Thoracic aorta (tissue), 2 donors: ENCODE measurements at regions not wholly inside any gene's neighbourhood (a gene's known extent, or its start where the extent isn't known, plus 50 kb on each side); places are given as distances from the start of the nearest gene placed in this dataset.
"Not testable (repeated sequence)": the region's sequence is repeated elsewhere in the genome, so short reads cannot be mapped to it uniquely, and the experiment has no call there.

ENCODE experiments used
- ATAC-seq: fragments of 150-250 bp; one replicate; pipeline ENCODE4 v1.8.0; 2017; ENCODE audit warnings: low read depth; ENCODE audit not compliant: insufficient number of reproducible peaks, low FRiP score
- DNase-seq: peaks from one replicate; pipeline ENCODE4 v3.0.0-alpha.2; 2020; ENCODE audit warnings: low spot score
- H3K27ac ChIP-seq, 2 donors: fragments of 200-600 bp; sonication (generic); 1 replicate in 1 of 2; 2 replicates in 1 of 2; pipeline ENCODE4 v1.5.1; 2016; ENCODE audit warnings: mild to moderate bottlenecking in 2 of 2, moderate library complexity in 2 of 2
- H3K27me3 ChIP-seq: fragments of 200-600 bp; sonication (generic); replicated peaks from 2 replicates; pipeline ENCODE4 v1.6.0; 2016; ENCODE audit warnings: mild to moderate bottlenecking; ENCODE audit not compliant: insufficient read depth
- H3K36me3 ChIP-seq: fragments of 200-600 bp; sonication (generic); one replicate; pipeline ENCODE4 v1.5.1; 2016
- H3K4me1 ChIP-seq, 2 donors: fragments of 200-600 bp; sonication (generic); 1 replicate in 1 of 2; 2 replicates in 1 of 2; pipeline versions ENCODE4 v1.5.1 to v1.6.0; 2016; ENCODE audit warnings: low read depth in 2 of 2, mild to moderate bottlenecking in 1 of 2; ENCODE audit not compliant: control insufficient read depth in 1 of 2
- H3K4me3 ChIP-seq: fragments of 200-600 bp; sonication (generic); 2 replicates; pipeline ENCODE4 v1.5.1; 2016; ENCODE audit warnings: mild to moderate bottlenecking
- H3K9me3 ChIP-seq: fragments of 200-600 bp; sonication (generic); 2 replicates; pipeline ENCODE4 v1.5.1; 2016
- TF ChIP-seq, protein P1 (sequence below): fragments of 200-600 bp; sonication (generic); IDR thresholded peaks from one replicate; pipeline ENCODE4 v1.5.1; 2019; ENCODE audit warnings: antibody characterized with exemption

DNA sequence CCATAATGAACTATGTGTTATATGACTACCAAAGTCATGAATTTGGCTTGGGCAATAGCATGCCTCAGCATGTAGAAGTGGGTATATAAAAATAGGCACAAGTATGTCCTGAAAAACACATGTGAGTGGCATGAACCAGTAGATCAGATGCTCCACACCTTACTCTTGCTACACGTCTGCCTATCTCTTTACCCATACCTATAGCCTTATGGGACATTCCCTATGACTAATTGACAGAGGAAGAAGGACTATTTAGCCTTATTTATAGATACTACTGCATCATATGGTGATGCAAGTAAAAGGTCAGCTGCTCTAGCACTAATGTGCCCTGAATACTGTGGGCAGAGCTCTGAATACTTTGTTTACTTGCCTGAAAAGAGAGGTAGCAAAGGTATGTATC, 81.0 kb upstream of the ZPLD1 start:
- H3K9me3 ChIP-seq, result no peaks in the 10 kb centered on the region
- ATAC-seq (no peak), DNase-seq (no peak)
- TF ChIP-seq, protein P1, sequence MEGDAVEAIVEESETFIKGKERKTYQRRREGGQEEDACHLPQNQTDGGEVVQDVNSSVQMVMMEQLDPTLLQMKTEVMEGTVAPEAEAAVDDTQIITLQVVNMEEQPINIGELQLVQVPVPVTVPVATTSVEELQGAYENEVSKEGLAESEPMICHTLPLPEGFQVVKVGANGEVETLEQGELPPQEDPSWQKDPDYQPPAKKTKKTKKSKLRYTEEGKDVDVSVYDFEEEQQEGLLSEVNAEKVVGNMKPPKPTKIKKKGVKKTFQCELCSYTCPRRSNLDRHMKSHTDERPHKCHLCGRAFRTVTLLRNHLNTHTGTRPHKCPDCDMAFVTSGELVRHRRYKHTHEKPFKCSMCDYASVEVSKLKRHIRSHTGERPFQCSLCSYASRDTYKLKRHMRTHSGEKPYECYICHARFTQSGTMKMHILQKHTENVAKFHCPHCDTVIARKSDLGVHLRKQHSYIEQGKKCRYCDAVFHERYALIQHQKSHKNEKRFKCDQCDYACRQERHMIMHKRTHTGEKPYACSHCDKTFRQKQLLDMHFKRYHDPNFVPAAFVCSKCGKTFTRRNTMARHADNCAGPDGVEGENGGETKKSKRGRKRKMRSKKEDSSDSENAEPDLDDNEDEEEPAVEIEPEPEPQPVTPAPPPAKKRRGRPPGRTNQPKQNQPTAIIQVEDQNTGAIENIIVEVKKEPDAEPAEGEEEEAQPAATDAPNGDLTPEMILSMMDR, result no peak
- H3K27ac ChIP-seq, result no peak overlapping the region
- H3K27me3 ChIP-seq, result no peaks in the 10 kb centered on the region
- H3K4me3 ChIP-seq, result no peak overlapping the region
- H3K36me3 ChIP-seq, result no peaks in the 10 kb centered on the region
- H3K4me1 ChIP-seq, result no peaks in the 10 kb centered on the region

DNA sequence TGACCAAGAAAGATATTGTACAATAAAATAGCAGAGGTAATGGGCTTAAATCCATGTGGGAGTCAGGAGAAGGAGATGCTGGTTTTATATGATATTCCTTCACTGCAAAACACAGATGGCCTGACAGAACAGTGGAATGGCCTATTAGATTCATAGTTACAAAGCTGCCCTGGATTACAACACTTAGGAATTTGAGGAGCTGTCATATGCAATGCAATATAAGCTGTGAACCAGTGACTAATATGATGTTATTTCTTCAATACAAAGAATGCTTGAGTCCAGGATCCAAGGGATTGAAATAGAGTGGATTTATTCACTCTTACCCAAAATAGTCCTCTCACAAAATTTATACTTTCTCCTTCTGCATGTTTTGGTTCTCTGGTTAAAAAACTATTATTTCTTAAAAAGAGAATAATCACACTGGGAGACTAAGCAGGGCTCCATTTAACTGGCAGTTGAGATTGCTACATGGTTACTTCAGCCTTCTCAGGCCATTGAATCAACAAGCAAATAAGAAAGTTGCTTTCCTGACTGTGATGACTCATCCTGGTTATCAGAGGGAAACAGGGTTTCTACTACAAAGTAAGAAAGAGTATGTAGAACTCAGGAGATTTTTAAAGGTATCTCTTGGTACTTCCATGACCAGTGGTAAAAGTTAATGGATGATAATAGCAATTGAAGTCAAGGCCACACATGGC, 79.8 kb upstream of the ZPLD1 start:
- ATAC-seq, result no peak
- no peak for DNase-seq
- TF ChIP-seq, protein P1, result no peak
- no peak overlapping the region for H3K27ac ChIP-seq
- H3K27me3 ChIP-seq, result no peaks in the 10 kb centered on the region
- no peaks in the 10 kb centered on the region for H3K9me3 ChIP-seq
- H3K4me1 ChIP-seq, result no peaks in the 10 kb centered on the region
- H3K36me3 ChIP-seq, result no peaks in the 10 kb centered on the region
- H3K4me3 ChIP-seq, result no peak overlapping the region

DNA sequence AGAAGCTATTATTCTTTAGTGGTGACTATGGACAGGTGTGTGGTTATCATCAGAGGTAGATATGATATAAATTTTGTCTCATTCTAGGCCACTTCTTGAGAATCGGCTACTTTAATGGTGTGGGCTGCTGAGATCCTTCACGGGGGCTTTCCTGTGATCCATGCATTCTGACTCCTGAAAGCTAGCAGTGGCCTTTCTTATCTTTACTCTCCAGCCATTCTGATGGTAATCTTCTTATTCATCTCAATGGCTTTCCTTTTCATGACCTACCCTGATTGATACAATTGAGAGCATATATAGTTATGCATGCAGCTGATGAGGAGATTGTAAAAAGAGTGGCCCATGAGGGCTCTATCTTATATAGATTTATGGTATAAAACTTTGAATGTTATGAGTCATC, 78.3 kb upstream of the ZPLD1 start:
- ATAC-seq, result no peak
- Histone ChIP-seq H3K9me3 (no peaks in the 10 kb centered on the region), H3K27me3 (no peaks in the 10 kb centered on the region), H3K4me3 (no peak overlapping the region), H3K36me3 (no peaks in the 10 kb centered on the region), H3K4me1 (no peaks in the 10 kb centered on the region), H3K27ac (no peak overlapping the region)
- TF ChIP-seq, protein P1, result no peak
- no peak for DNase-seq

DNA sequence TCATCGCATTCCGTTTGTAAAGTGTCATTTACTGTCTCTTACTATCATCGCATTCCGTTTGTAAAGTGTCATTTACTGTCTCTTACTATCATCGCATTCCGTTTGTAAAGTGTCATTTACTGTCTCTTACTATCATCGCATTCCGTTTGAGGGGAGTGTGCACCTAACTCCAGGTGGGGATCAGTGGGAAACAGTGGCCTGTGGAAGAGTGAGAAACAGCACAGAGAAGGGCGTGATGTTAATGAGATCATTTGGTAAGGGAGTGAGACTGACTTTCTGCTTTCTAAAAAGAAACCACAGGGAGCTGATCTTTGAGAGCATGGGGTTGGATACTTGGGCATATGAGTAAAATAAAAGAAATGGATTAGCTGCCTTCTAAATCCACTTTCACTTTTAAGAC, 77.5 kb upstream of the ZPLD1 start:
- DNase-seq, H3K27me3 ChIP-seq, H3K4me1 ChIP-seq, ATAC-seq, H3K9me3 ChIP-seq, H3K27ac ChIP-seq, H3K4me3 ChIP-seq, H3K36me3 ChIP-seq: not testable (repeated sequence)

DNA sequence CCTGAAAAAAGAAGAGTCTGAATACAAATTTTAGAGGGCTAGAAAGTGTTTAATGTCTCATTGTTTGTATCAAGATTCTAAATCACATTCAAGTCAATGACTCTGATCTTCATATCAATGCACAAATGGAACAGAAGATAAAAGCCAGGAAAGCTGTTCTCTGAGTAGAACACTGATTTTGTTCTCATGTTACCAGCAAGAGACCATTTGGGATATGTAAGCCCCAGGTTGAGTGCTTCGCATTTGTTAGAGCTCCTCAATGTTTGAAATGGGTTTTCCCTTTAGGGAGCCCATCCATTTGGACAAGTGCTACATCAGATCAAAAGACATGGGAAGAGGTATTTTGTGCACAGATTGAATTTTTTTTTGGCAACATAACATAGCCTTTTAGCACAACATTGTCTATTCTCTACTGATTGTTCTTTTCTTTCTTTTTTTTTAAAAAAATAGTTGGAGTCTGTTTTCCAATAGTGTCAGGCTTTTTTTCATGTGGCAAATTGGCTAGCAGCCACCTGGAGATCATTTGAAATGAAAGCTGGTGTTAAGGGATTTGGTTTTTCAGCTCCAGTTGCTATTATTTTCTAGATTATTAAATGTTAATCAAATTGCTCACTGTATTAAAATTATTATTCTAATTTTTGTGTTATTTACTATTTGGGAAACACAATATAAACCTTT, 74.5 kb upstream of the ZPLD1 start:
- TF ChIP-seq, protein P1, result no peak
- H3K4me3 ChIP-seq, result no peak overlapping the region
- H3K4me1 ChIP-seq, result no peaks in the 10 kb centered on the region
- no peak for ATAC-seq
- H3K36me3 ChIP-seq, result no peaks in the 10 kb centered on the region
- H3K9me3 ChIP-seq, result no peaks in the 10 kb centered on the region
- no peak overlapping the region for H3K27ac ChIP-seq
- H3K27me3 ChIP-seq, result no peaks in the 10 kb centered on the region
- DNase-seq, result no peak

DNA sequence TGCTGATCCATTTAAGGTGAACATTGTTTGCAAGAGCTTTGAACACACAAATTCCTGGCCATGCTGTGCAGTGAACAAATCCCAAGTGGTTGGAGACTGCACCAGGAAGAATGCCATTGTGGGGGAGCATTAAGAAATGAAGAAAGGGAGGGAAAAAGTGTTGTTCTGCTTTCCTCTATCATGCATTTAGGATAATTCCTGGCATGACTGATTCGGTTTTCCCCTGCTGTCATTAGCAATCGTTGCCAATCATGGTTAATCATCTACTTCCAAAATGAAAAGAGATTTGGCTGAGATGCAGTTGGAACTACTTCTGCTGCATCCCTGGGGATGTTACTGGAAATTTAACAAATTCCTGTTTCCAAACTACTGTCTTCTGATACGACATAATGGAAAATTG, 73.7 kb upstream of the ZPLD1 start:
- DNase-seq, result no peak
- Histone ChIP-seq H3K27ac (no peak overlapping the region), H3K36me3 (no peaks in the 10 kb centered on the region), H3K9me3 (no peaks in the 10 kb centered on the region), H3K27me3 (no peaks in the 10 kb centered on the region), H3K4me3 (no peak overlapping the region), H3K4me1 (no peaks in the 10 kb centered on the region)
- ATAC-seq, result no peak
- TF ChIP-seq, protein P1, result no peak

DNA sequence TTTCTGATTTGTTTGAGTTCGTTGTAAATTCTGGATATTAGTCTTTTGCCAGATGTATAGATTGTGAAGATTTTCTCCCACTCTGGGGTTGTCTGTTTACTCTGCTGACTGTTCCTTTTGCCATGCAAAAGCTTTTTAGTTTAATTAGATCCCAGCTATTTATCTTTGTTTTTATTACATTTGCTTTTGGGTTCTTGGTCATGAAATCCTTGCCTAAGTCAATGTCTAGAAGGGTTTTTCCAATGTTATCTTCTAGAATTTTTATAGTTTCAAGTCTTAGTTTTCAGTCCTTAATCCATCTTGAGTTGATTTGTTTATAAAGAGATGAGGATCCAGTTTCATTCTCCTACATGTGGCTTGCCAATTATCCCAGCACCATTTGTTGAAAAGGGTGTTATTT, 68.7 kb upstream of the ZPLD1 start:
- not testable (repeated sequence) for ATAC-seq, H3K4me3 ChIP-seq, H3K36me3 ChIP-seq, H3K9me3 ChIP-seq, H3K27ac ChIP-seq, H3K4me1 ChIP-seq, H3K27me3 ChIP-seq, DNase-seq
